HG03460 (cell line): ENCODE measurements at regions not wholly inside any gene's neighbourhood (a gene's known extent, or its start where the extent isn't known, plus 50 kb on each side); places are given as distances from the start of the nearest gene placed in this dataset.
"Not testable (repeated sequence)": the region's sequence is repeated elsewhere in the genome, so short reads cannot be mapped to it uniquely, and the experiment has no call there.

ENCODE experiments used
- ATAC-seq: cut with Tn5 transposase; IDR thresholded peaks from one replicate; pipeline ENCODE4 v1.9.1; 2021; ENCODE audit not compliant: unreplicated experiment

GRCh38 chr5:63127054-63127453, 548.4 kb downstream of the LRRC70 start:
- ATAC-seq, result no peak

GRCh38 chr5:63125862-63126261, 547.2 kb downstream of the LRRC70 start:
- ATAC-seq, result peak; percentile 66

GRCh38 chr5:63125392-63125791, 546.8 kb downstream of the LRRC70 start:
- no peak for ATAC-seq

DNA sequence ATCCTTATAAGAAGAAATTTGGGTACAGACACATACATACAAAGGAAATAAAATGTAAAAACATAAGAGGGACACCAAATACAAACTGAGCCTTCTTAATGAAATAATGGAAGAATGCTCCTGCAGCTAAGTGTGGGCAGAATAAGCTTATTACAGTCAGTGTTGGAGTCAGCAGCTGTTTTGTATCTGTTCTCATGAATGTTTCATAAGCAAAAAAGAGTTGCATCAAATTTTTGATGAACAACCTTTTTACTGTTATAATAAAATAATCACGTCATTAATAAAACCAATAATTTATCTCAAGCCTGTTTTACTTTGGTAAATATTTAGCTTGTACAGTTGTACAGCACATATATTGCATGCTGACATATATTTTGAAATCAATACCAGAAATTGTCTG, 545.6 kb downstream of the LRRC70 start:
- no peak for ATAC-seq

DNA sequence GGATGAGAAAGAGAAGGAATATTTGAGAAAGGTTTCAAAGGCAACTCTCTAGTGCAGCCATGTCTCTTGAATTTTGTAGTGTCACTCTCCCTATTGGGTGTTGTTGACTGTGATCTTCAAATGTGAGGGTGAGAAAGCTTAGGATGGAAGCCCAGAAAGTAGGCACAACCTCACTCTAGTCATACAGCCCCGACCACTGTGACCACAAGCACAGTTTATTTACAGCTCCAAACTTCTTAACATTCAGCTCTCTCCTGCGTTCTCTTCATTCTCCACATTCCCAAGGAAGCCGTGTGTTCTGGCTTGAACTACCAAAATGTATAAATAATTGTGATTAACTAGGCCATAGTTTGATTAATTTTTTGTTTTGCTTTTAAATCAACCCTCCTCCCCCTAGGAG, 542.9 kb downstream of the LRRC70 start:
- ATAC-seq, result no peak

GRCh38 chr5:63118221-63118620, 539.6 kb downstream of the LRRC70 start:
- no peak for ATAC-seq

GRCh38 chr5:63111891-63112290, 533.3 kb downstream of the LRRC70 start:
- ATAC-seq, result no peak

DNA sequence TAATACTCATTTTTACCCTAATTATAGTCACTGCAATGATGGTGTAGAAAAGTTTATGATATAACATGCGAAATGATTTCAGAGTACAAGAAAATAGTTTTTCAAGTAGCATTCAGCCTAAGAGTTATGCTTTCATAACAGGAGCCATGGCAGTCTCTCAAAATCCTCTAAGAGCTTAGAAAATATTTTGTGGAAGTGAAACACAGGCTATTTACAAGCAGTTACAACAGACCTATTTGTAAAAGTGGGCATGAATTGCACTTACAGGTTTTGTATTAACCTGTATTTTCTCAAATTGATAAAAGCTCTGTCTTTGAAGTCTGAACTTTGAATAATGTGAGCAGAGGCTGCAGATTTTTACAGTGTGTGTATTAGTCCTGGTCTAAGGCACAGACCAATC, 523.3 kb downstream of the LRRC70 start:
- no peak for ATAC-seq

DNA sequence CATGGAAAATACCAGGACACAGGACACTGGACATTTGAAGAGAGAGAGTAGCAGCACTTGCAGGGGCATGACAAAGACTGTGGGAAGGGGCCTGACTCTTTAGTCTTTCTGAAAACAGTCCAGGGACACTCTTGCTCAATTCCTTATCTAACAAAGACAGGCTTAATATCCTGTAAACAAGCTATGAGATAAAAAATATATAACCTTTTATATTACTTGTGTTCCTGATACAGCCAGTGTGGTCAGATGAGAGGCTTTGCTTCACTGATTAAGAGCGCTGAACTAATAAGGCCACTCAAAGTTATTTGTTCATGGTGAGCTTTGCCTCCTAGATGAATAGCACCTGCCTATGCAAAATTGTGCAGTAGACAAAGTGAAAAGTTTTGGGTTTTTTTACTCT, 518.7 kb downstream of the LRRC70 start:
- ATAC-seq, result no peak

- ATAC-seq, result no peak
Observed at GRCh38 chr5:63094730-63095129, 516.1 kb downstream of the LRRC70 start.

GRCh38 chr5:63089147-63089546, 510.5 kb downstream of the LRRC70 start:
- no peak for ATAC-seq

DNA sequence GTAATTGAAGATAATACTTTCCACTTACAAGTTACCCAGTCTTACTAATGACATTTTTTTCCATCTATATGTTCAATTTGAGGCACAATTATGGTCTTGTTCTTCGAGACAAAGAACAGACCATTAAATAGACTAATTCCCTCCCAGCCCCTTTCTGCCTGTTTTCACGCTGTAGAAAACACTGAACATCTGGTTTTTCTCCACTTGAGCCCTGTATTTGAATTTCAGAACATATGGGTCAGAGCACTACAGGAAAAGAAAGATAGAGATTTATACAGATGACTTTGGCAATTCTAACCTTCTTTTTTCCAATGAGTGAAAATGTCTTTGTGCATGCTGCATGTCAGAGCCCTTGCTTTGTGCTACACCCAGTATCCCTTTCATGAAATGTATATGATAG, 506.9 kb downstream of the LRRC70 start:
- no peak for ATAC-seq

- not testable (repeated sequence) for ATAC-seq
Observed at GRCh38 chr5:63083689-63084088, 505.1 kb downstream of the LRRC70 start.

DNA sequence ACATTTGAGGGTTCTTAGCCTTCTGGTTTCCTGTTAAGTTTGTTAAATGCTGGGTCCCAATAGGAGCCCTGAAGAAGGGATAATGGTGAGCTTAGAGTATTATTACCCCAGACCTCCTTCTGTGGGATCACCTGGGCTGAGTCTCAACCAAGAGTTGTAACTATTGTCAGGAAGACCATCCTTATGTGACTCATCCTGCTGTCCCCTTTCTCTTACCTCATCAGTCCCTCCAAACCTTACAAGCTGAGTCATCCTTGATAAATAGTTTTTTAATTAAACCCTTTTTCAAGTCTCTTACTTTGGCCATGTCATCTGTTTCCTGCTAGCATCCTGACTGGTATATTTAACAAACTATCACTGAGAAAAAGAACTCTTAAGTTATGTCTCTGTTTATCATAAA, 502.8 kb downstream of the LRRC70 start:
- ATAC-seq, result no peak

DNA sequence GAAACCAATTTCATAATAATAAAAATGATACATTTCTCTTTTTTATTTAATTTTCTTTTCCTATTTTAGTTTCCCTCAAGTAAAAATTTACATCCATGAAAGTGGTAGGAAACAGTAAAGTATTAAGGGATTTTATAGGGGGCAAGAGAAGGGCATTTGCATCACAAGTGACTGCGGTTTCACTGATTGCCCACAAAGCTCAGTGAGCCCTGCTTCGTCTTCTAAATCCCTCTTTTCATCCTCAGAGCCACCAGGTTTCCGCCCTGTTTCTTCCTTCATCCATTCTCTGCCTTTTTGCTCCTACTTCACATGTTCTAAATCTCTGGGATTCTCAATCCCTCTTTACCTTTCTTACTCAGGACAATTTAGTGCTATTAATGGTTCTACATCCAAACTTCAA, 491.4 kb downstream of the LRRC70 start:
- no peak for ATAC-seq

GRCh38 chr5:63055421-63055820, 476.8 kb downstream of the LRRC70 start:
- no peak for ATAC-seq

GRCh38 chr5:63053019-63053638, 474.5 kb downstream of the LRRC70 start:
- no peak for ATAC-seq

DNA sequence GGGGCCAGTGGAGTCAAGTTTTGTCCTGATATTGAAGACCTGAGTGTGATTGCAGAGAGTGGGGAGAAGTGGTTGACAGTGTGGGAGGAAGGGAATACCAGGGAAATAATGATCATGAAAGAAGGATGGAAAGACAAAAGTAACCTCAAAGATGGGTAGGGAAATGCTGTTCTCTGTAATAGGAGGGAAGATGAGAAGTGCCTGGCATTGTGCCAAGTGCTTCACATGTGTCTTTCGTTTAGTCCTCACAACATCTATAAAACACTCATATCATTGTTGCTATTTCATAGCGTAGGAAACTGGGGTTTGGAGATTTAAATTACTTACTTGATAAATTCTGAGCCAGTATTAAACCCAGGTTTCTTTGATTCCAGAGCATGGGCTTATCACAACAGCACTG, 472.3 kb downstream of the LRRC70 start:
- no peak for ATAC-seq

DNA sequence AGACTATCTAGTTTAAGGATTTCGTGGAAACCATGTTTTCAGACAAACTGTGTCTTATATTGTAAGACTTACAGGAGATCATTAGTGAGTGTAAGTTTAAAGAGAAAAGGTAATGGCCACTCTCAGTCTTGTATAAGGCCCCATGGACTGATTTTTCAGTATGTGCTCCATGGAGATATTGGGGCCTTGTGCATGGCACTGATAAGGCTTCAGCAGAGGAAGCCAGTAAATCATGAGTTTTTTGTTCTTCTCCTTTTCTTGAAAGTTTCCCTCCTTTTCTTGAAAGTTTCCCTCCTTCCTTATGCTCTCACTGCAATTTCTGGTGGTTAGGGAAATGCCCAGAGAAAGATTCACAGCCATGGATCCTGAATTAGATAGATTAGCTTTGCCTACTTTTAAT, 471.3 kb downstream of the LRRC70 start:
- no peak for ATAC-seq

- ATAC-seq, result no peak
Observed at GRCh38 chr5:63043792-63044191, 465.2 kb downstream of the LRRC70 start.

GRCh38 chr5:63032343-63032742, 453.7 kb downstream of the LRRC70 start:
- ATAC-seq, result no peak

- no peak for ATAC-seq
Observed at GRCh38 chr5:63029891-63030290, 451.3 kb downstream of the LRRC70 start.

GRCh38 chr5:63025679-63026078, 447.1 kb downstream of the LRRC70 start:
- ATAC-seq, result peak; percentile 48

DNA sequence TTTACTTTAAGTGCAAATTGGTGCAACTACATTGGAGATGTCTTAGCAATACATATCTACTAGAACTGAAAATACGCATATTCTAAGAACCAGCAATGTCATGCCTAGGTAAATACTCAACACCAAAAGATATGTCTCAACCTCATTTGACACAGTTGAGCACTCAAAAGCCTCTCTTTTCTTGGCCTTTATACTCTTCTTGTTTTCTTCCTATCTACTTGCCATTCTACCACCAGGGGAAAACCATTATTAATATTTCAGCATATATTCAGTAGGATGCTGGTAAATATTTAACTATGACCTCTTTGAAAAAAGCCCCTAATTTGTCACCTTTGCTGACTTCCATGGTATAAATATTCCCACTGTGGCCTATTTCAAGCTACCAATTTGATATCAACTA, 443.8 kb downstream of the LRRC70 start:
- no peak for ATAC-seq
